ENCODE measurements at regions not wholly inside any gene's neighbourhood (a gene's known extent, or its start where the extent isn't known, plus 50 kb on each side); places are given as distances from the start of the nearest gene placed in this dataset.

GRCh38 chr11:80959751-80960150 is 1518.9 kb upstream of the TENM4 start:
- TF ChIP-seq TAF1 (IDR thresholded peaks at IDR 0.05; ENCODE audit: borderline replicate concordance, low read depth, low read length), result no peak
- TF ChIP-seq POLR2A (IDR thresholded peaks at IDR 0.05; ENCODE audit: low read depth, low read length), result no peak
- no peak for TF ChIP-seq POLR2AphosphoS5 (IDR thresholded peaks at IDR 0.05; ENCODE audit: low read depth, low read length)

Measured in GM12892 (cell line).